Ovary (tissue), 3 donors: ENCODE measurements at regions not wholly inside any gene's neighbourhood (a gene's known extent, or its start where the extent isn't known, plus 50 kb on each side); places are given as distances from the start of the nearest gene placed in this dataset.

Source experiments
- EP300 ChIP-seq: sonication (generic); formaldehyde crosslinking; IDR thresholded peaks from one replicate; pipeline ENCODE4 v1.6.1; 2017; ENCODE audit warnings: antibody characterized with exemption
- POLR2A ChIP-seq: fragments of 450-650 bp; IDR thresholded peaks from one replicate; pipeline ENCODE4 v1.6.1; 2017; ENCODE audit warnings: antibody characterized with exemption, mild to moderate bottlenecking, moderate library complexity
- TF ChIP-seq, protein P1 (sequence below), 3 donors: fragments of 450-650 bp in 2 of 3; fragments of 200-600 bp in 1 of 3; IDR thresholded peaks; one replicate each; pipeline versions ENCODE4 v1.5.1 to v1.8.0; 2016 to 2022; ENCODE audit warnings: antibody characterized with exemption in 3 of 3, mild to moderate bottlenecking in 1 of 3
- donor health status: DM: no; HTN: no; CAD: no.

DNA sequence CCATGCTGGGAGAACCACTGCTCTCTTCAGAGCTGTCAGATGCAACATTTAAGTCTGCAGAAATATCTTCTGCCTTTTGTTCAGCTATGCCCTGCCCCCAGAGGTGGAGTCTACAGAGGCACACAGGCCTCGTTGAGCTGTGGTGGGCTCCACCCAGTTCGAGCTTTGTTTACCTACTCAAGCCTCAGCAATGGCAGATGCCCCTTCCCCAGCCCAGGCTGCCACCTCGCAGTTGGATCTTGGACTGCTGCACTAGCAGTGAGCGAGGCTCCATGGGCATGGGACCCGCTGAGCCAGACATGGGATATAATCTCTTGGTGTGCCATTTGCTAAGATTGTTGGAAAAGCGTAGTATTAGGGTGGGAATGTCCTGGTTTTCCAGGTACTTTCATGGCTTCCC is 229.1 kb upstream of the C11orf87 start:
- TF ChIP-seq, protein P1, sequence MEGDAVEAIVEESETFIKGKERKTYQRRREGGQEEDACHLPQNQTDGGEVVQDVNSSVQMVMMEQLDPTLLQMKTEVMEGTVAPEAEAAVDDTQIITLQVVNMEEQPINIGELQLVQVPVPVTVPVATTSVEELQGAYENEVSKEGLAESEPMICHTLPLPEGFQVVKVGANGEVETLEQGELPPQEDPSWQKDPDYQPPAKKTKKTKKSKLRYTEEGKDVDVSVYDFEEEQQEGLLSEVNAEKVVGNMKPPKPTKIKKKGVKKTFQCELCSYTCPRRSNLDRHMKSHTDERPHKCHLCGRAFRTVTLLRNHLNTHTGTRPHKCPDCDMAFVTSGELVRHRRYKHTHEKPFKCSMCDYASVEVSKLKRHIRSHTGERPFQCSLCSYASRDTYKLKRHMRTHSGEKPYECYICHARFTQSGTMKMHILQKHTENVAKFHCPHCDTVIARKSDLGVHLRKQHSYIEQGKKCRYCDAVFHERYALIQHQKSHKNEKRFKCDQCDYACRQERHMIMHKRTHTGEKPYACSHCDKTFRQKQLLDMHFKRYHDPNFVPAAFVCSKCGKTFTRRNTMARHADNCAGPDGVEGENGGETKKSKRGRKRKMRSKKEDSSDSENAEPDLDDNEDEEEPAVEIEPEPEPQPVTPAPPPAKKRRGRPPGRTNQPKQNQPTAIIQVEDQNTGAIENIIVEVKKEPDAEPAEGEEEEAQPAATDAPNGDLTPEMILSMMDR (IDR thresholded peaks at IDR 0.05) = no peak
- TF ChIP-seq POLR2A = no peak
- TF ChIP-seq EP300 = no peak
